ENCODE measurements at regions not wholly inside any gene's neighbourhood (a gene's known extent, or its start where the extent isn't known, plus 50 kb on each side); places are given as distances from the start of the nearest gene placed in this dataset.

- no peak for TF ChIP-seq POLR2A (IDR thresholded peaks at IDR 0.05; ENCODE audit: low read depth, low read length)
- no peak for TF ChIP-seq POLR2AphosphoS5 (IDR thresholded peaks at IDR 0.05; ENCODE audit: low read depth, low read length)
- TF ChIP-seq TAF1 (IDR thresholded peaks at IDR 0.05; ENCODE audit: borderline replicate concordance, low read depth, low read length) = no peak
Measured at GRCh38 chr4:153115322-153116290, 88.6 kb upstream of the TRIM2 start.
